HS-27A (cell line): ENCODE measurements at regions not wholly inside any gene's neighbourhood (a gene's known extent, or its start where the extent isn't known, plus 50 kb on each side); places are given as distances from the start of the nearest gene placed in this dataset.
"Not testable (repeated sequence)": the region's sequence is repeated elsewhere in the genome, so short reads cannot be mapped to it uniquely, and the experiment has no call there.

Source experiments
- DNase-seq: peaks from one replicate; pipeline ENCODE4 v3.0.0-alpha.2; 2012; ENCODE audit warnings: low read depth, missing footprints

- DNase-seq = no peak
Observed at GRCh38 chr5:108530706-108531105, 148.8 kb upstream of the FBXL17 start.

- DNase-seq = no peak
Observed at GRCh38 chr5:108529381-108529780, 147.5 kb upstream of the FBXL17 start.

- no peak for DNase-seq
Observed at GRCh38 chr5:108528655-108529054, 146.8 kb upstream of the FBXL17 start.

- no peak for DNase-seq
Observed at GRCh38 chr5:108524564-108524963, 142.7 kb upstream of the FBXL17 start.

DNA sequence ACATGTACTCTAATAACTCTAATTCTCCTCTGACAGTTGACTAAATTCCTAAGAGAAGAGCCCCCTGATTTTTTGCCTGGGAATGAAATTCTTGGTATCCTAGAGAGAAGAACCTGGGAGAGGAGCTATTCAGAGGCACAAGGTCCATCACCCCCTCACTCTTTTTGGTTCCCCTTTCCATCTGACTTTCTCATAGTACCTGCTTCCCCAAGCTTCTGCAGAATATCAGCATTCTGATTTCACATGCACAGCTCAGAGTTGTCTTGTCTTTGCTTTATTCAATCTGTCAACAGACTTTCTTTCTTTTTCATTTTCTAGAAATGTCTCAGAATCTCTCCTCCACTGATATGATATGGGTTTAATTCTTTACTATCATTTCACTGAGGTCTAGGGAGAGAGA lies 141.5 kb upstream of the FBXL17 start:
- no peak for DNase-seq

DNA sequence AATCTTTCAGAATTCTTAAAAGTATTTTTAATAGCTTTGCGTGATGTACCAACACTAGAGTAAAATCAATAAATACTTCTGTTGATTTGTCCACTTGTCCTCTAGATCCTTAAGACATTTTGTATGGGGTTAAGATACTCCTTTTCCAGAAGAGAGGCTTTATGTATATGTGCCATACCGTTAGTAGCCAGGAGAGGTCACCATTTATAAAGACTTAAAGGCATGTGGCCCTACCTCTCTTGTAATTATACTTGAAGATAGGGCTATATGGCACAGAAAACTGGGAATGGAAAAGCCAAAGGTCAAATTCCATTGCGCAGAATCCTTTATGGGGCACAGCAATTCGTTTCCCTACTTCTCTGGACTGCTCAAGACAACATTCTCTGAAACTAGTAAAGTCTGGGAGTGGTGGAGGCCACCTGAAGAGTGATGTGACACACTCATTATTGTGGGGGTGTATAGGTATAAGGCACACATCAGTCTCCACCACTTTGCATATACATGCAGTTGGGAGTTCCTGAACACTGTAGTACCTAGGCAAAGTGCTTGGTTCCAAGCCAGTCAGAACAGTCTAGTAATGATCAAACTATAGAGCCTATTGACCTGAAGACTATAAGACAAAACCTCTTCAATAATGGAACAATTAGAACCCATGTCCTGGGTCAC lies 140.1 kb upstream of the FBXL17 start:
- peak; percentile 20 for DNase-seq

GRCh38 chr5:108521011-108521700 lies 139.3 kb upstream of the FBXL17 start:
- DNase-seq = no peak

GRCh38 chr5:108516785-108517184 lies 134.9 kb upstream of the FBXL17 start:
- DNase-seq = no peak

GRCh38 chr5:108515517-108516105 lies 133.7 kb upstream of the FBXL17 start:
- no peak for DNase-seq

GRCh38 chr5:108508979-108509378 lies 127.1 kb upstream of the FBXL17 start:
- no peak for DNase-seq

- no peak for DNase-seq
Observed at GRCh38 chr5:108507631-108508030, 125.7 kb upstream of the FBXL17 start.

DNA sequence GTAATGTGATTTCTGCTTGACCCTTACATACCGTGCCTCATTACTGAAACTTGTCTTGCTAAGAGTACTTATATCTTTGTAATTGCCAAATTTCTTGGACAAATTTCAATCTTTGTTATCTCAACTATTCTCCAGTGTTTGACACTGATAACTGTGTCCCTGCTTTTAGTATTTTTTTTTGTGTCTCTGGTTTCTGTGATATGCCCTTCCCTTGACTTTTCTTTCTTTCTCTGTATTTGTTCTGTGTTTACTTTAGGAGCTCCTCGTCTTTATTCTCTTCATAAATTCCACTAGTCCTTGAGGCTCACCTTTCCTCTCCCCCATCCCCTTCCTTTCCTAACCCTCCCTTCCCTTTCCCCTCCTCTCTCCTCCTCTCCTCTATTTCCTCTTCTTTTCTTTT lies 123.7 kb upstream of the FBXL17 start:
- no peak for DNase-seq

DNA sequence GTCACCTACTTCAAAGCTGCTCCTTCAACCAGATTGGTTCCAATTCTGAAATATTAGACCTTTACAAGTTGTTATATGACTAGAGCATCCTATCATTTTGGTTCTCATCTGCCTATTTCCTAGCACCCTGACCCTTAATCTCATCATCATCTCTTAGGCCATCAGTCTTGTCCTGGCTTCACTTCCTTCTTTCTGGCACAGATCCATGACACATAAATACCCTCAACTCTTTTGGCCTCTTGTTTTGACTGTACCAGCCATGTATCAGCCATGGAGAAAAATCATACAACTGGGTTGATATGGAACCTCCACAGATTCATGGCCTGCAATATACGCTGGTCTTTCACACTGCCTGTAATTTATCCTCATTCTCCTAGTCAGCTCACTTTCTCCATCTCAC lies 123.1 kb upstream of the FBXL17 start:
- DNase-seq = no peak

DNA sequence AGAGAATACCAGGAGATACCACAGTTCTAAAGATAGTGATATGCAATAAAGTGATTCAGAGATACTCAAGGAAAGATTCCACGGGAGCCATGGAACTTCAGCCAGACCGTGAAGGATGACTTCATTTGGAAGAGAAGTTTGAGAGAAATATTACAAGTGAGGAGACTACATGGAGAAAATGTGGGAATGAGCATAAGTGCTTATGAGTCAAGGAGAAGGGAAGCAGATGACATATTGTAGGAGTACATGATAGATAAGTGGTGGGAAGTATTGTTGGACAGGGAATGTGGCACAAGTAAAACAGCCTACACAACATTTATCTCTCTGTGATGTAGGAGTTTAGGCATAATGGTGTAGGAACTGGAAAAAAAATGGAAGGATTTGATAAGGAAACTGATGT lies 122.1 kb upstream of the FBXL17 start:
- DNase-seq = no peak

GRCh38 chr5:108495615-108496014 lies 113.7 kb upstream of the FBXL17 start:
- DNase-seq = not testable (repeated sequence)

DNA sequence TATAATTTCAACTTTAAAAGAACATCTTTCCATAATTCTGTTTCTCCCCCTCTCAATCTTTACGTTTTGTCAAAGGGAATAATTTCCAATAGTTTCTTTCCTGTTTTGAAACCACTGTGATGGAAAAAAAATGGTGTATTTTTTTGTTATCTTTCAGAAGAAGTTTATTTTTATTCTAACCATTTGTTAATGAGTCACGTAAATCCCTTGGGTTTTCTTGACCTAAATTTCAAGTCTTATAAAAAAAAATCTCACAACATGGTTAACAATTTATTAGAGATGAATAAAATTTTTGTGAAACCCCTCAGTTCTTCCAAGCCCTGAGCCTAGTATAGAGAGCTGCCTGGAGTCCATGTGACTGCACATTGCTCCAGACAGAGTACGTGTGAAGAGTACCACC lies 106.1 kb upstream of the FBXL17 start:
- no peak for DNase-seq

DNA sequence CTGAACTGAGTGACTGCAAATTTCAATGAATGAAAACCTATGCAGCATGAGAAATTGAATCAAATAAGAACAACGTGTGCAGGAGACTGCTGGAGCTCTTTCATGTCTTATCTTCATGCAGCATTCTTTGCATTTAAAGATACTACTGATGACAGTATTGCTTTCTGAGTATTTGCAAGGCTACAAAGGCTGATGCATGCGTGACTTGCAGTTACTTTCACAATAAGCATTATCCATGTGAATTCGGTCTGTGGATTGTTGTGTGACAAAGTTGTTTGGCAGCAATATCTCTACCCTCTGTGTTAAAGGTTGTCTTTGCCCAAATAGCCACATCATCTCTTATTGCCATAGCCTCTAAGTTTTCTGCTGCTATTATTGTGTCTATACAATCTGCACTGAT lies 102.1 kb upstream of the FBXL17 start:
- no peak for DNase-seq

GRCh38 chr5:108481355-108481931 lies 99.5 kb upstream of the FBXL17 start:
- no peak for DNase-seq

DNA sequence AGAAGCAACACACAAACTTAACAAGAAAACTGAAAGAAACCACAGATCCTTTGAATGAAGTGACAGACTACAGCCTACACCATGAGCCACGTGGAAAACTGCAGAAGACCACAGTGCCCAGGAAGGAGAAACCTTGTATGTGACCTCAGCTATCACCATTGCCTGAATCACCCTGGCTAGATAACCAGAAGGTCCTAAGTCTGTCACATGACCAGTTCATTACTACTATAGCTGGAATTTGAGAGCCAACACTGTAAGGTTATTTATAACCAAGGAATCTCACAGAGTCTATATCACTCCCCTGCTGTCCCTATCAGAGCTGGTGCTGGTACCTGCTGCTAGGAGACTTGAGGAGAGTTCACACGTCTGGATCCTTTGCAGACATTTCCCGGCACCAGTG lies 90.3 kb upstream of the FBXL17 start:
- DNase-seq = no peak

GRCh38 chr5:108467563-108467962 lies 85.7 kb upstream of the FBXL17 start:
- DNase-seq = no peak

DNA sequence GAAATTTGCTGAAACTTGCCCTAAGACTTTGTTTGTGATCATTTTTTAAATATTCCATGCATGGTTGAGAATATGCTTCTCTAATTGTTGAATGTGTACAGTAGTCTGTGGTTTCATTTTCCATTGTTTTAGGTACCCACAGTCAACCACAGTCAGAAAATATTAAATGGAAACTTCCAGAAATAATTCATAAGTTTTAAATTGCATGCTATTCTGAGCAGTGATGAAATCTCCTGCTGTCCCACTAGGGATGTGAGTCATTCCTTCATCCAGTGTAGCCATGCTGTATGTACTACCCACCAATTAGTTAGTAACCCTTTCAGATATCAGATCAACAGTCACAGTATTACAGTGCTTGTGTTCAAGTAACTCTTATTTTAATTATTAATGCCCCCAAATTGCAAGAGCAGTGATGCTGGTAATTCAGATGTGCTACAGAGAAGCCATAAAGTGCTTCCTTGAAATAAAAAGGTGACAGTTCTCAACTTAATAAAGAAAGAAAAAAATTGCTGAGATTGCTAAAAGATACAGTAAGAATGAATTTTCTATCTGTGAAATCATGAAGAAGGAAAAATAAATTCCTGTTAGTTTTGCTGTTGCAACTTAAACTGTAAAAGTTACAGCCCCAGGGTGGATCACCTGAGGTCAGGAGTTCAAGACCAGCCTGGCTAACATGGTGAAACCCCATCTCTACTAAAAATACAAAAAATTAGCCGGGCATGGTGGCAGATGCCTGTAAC lies 79.9 kb upstream of the FBXL17 start:
- no peak for DNase-seq

- no peak for DNase-seq
Observed at GRCh38 chr5:108459769-108460168, 77.9 kb upstream of the FBXL17 start.

DNA sequence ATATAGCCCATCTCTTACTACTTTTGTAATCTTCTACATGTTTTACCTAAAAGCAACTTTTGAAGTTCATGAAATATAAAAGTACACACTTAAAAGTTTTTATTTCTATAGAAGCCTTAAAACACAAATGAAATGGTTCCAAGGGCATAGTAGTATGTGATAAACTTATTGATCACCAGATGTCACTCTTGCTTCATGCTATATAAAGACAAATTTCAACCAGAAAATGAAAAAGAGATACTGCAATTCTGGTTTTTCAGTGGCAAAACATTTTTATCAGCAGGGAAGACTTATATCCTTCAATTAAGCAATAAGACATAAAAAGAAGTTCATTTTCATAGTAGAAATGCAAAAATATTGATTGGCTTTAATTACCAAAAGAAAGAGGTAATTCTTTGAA lies 69.4 kb upstream of the FBXL17 start:
- no peak for DNase-seq
